OCI-LY1 (cell line): ENCODE measurements at regions not wholly inside any gene's neighbourhood (a gene's known extent, or its start where the extent isn't known, plus 50 kb on each side); places are given as distances from the start of the nearest gene placed in this dataset.

ENCODE experiments used
- CTCF ChIP-seq: fragments of 200-600 bp; sonication (generic), shearing (Covaris generic); IDR thresholded peaks from 2 replicates; pipeline ENCODE4 v1.5.1; 2017; ENCODE audit warnings: mild to moderate bottlenecking, antibody characterized with exemption, low read length, moderate library complexity, mixed read lengths
- EZH2 ChIP-seq: fragments of 200-600 bp; sonication (generic), shearing (Covaris generic); IDR thresholded peaks from 2 replicates; pipeline ENCODE4 v1.8.0; 2017; ENCODE audit warnings: borderline replicate concordance, mixed run types, mild to moderate bottlenecking, antibody characterized with exemption, low read length, moderate library complexity, mixed read lengths

GRCh38 chr2:121150126-121150525 is 134.9 kb downstream of the TFCP2L1 start:
- TF ChIP-seq CTCF, result no peak
- TF ChIP-seq EZH2, result no peak
